ENCODE measurements at regions not wholly inside any gene's neighbourhood (a gene's known extent, or its start where the extent isn't known, plus 50 kb on each side); places are given as distances from the start of the nearest gene placed in this dataset.

GRCh38 chr1:98210064-98210463, 289.2 kb upstream of the DPYD start:
- DNase-seq (ENCODE audit: low read depth) = peak; percentile 95

- peak; percentile 78 for DNase-seq (ENCODE audit: low read depth)
Measured at GRCh38 chr1:98205291-98206017, 284.6 kb upstream of the DPYD start.

DNA sequence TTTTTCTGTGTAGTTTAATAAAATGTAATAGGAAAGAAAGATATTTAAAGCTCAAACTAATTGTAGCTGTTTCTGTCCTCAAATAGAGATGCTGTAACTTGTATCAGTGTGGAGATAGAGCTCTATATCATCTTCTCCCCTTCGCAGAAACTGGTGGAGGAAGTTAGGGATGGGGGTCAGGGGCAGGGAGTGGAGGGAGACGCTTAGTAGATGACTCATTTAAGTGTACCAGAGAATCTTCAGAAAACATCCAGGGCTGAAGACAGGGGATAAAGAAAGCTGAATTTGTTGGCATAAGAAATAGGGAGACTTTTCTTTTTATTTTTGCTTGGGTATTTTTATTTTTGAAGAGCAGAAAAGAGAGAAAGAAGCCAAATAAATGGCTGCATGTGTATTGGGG, 282.6 kb upstream of the DPYD start:
- DNase-seq (ENCODE audit: low read depth) = peak; percentile 53

DNA sequence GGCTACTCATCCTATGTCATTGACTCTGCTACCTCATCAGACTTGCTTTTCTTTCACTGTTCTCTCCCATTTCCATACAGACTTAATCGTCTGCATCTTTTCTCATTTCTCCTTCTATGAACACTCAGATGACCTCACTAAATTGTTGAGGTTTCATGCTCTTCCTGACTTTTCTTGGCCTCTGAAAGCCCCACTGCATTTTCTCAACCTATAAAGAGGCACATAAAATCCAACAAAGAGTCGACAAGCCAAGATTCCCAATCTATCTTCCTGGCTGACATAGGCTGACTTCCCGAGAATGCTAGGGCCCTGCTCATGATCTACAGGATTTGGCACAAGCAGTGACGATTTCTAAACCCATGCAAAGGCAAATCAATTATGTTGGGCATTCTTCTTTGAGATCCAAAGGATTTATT, 280.8 kb upstream of the DPYD start:
- DNase-seq (ENCODE audit: low read depth) = peak; percentile 74

DNA sequence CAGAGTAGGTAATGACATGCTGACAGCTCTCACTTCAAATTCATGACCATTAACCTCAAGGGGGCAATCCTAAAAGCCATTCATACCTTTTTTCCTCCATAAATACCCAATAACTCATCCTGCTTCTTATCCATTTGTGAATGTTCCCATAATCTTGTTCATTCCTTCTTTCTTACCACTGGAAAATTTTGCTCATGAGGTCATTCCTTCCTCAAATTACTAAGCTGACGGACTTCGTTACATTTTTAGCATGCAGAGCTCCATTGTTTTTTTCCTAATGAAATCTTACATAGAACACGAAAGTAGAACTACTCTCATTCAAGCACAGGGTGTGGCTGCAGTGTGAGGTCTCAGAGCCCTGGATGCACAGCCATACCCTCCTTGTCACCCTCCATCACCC, 276.5 kb upstream of the DPYD start:
- no peak for DNase-seq (ENCODE audit: low read depth)

DNA sequence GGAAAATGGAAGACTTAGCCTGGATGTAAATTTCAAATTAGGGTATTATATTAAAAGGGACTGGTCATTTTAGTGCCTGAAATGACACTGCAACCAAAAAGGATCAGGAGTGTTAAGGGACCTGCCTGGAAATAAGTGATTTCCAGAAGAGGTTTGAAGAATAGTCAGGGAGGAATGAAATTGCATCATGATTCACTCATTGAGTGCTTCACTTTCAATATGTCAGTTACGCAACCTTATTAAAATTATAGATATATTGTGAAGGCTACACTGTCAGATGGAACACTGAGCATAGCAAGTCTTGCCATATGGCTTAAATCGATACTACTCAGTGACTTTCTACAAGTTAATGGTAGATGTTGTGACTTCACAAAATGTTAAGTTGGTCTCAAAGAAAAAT, 275.2 kb upstream of the DPYD start:
- DNase-seq (ENCODE audit: low read depth) = no peak

GRCh38 chr1:98188774-98189173, 267.9 kb upstream of the DPYD start:
- no peak for DNase-seq (ENCODE audit: low read depth)

DNA sequence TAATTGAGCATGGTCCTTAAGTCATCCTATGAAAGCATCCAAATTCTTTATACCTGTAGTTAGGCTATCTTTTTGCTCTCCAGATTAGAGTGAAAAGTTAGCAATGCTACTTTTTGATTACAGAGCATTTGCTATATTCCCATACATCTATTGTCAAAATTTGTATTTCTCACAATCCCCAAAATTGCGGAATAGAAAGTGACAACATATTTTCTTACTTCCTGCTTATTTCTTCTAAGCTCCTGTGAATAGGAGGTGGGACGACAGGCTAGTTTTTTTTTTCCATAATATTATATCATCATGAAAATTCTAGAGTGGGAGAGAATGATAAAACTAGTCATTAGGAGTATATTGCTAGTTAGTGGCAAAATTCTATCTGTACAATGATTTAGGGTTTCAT, 264.0 kb upstream of the DPYD start:
- no peak for DNase-seq (ENCODE audit: low read depth)

- DNase-seq (ENCODE audit: low read depth) = peak; percentile 15
Measured at GRCh38 chr1:98181036-98181764, 260.4 kb upstream of the DPYD start.

- no peak for DNase-seq (ENCODE audit: low read depth)
Measured at GRCh38 chr1:98179151-98179773, 258.4 kb upstream of the DPYD start.

GRCh38 chr1:98177751-98178150, 256.9 kb upstream of the DPYD start:
- DNase-seq (ENCODE audit: low read depth) = no peak

DNA sequence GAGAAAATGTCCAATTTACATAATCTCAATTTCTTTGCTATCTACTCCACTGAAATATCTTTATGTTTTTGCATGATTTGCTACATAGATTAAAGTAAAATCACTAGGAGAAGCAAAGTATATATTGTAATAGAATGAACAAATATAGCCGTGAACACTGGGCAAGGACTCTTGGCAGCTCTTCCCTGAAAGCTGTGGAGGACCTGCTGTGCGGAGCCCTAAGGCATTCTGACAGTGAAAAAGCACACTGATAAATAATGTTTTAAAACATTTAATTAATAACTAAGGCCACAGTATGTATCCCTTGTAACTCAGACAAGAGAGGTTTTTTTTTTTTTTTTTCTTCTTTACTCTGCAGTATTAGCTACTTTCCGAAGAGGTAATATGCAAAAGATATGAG, 256.1 kb upstream of the DPYD start:
- DNase-seq (ENCODE audit: low read depth) = no peak

- peak; percentile 4 for DNase-seq (ENCODE audit: low read depth)
Measured at GRCh38 chr1:98176414-98176813, 255.6 kb upstream of the DPYD start.

GRCh38 chr1:98172578-98172977, 251.7 kb upstream of the DPYD start:
- no peak for DNase-seq (ENCODE audit: low read depth)

DNA sequence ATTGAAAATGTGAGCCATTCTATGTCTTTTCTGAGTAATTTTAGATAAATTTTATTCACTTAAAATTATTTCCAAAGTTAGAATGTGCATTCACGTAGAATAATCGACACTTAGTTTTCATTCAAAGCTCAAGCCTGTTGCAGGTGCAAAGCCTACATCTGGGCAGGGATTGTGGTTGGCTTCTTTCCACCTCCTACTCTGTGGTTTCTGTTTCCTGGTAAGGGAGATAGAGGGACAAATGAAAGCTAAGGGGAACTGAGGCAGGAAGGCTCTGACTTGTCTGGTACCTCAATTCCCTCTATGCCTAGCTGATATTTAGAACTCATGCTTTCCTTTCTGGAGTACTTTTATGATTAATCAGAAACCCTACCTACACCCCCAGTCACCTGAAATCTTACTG, 251.2 kb upstream of the DPYD start:
- DNase-seq (ENCODE audit: low read depth) = no peak

GRCh38 chr1:98164509-98164908, 243.7 kb upstream of the DPYD start:
- DNase-seq (ENCODE audit: low read depth) = no peak

- DNase-seq (ENCODE audit: low read depth) = peak; percentile 7
Measured at GRCh38 chr1:98157524-98158313, 236.9 kb upstream of the DPYD start.

DNA sequence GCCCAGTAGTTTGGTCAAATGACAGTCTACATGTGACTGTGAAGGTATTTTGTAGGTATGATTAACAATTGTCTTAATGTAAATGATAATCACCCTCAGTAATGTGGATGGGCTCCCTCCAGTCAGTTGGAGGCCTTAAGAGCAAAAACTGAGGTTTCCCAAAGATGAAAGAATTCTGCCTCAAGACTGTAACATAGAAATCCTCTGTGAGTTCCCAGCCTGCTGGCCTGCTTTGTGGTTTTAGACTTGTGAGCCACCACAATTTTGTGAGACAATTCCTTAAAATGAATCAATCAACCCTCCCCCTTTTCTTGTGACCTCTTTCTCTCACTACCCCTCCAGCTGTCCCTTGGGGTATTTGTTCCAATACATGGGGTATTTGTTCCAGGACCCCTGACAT, 226.4 kb upstream of the DPYD start:
- DNase-seq (ENCODE audit: low read depth) = peak; percentile 5

DNA sequence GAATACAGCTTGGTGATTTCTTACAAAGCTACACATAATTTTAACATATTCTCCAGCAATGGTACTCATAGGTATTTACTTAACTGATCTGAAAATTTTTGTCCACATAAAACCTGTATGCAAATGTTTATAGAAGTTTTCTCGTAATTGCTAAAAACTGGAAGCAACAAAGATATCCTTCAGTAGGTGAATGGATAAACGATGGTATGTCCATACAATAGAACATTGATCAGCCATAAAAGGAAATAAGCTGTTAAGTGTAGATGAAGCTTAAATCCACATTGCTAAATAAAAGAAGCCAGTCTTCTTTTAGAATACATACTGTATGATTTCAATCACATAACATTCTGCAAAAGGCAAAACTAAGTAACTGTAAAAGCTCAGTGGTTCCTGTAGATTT, 224.8 kb upstream of the DPYD start:
- no peak for DNase-seq (ENCODE audit: low read depth)

GRCh38 chr1:98143403-98143802, 222.6 kb upstream of the DPYD start:
- no peak for DNase-seq (ENCODE audit: low read depth)

GRCh38 chr1:98133131-98133530, 212.3 kb upstream of the DPYD start:
- peak; percentile 34 for DNase-seq (ENCODE audit: low read depth)

GRCh38 chr1:98130408-98130807, 209.6 kb upstream of the DPYD start:
- no peak for DNase-seq (ENCODE audit: low read depth)

Data from M059J (cell line).